HUDEP-2 (cell line): ENCODE measurements at regions not wholly inside any gene's neighbourhood (a gene's known extent, or its start where the extent isn't known, plus 50 kb on each side); places are given as distances from the start of the nearest gene placed in this dataset.
"Not testable (repeated sequence)": the region's sequence is repeated elsewhere in the genome, so short reads cannot be mapped to it uniquely, and the experiment has no call there.

Source experiments
- DNase-seq, 76 experiments: peaks; one replicate each; lab custom pipeline; 2025; ENCODE audit not compliant: unreplicated experiment in 76 of 76; lab: John Stamatoyannopoulos, UW

DNA sequence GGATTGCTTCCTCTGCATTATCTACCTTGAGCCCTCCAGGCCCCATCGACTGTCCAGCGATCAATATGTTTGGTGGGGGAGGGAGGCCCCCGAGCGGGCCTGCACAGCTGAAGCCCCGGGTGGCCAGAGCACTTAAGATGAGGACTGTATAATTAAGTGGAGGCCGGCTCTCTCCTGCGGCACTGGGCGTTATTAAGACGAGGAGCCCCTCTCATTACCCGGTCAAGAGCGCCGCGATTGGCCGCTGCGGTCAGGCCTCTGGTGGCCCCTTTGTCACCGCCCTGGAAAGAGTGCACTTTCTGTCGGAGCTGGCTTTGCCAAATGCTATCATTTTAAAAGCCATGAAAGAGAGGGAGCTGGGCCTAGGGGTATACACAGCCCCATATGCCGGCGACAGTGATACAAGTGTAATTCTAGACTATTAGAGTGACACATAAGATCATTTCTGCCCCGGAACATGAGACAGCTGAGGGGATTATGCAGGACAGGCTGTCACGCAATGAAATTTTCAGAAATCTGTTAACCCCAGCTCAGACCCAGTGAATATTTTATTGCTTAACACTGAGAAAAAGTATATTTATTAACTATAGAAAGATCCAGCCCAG, 106.3 kb upstream of the IRX1 start:
- DNase-seq: no peak

DNA sequence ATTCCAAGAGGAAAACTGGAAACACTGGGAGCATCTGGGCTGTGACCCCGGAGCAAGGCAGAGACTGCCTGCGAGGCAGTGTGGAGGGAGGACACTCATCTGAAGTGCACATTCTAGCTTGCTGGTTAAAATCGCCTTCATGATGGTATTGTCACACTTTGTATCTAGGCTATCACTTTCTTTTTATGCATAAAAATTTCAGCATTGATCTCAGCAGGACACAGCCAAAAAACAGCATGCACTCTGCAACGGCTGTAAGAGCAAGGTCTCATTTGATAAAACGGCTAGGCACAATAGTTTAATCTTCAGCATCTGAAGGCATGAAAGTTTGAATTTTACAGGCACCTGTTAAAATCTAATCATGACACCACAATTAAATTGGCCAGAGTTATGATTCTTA, 110.8 kb upstream of the IRX1 start:
- no peak for DNase-seq

DNA sequence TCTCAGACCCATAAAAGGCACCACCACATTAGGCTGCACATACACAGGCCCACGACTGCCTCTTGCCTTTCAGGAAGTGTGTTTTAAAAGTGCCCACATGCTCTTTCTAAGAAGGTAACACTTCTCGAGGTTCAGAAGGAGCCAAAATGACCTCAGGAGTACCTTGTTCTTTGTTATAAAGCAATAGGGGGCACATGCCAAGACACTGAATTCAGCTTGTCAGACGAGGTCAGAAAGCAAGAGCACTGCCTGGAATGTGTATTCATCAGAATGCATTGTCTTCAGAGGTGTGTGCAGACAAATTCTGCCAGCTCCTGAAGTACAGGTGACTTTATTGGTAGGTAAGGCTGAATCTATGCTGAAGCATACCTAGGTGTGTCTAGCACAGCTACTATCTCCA, 114.5 kb upstream of the IRX1 start:
- DNase-seq: no peak

DNA sequence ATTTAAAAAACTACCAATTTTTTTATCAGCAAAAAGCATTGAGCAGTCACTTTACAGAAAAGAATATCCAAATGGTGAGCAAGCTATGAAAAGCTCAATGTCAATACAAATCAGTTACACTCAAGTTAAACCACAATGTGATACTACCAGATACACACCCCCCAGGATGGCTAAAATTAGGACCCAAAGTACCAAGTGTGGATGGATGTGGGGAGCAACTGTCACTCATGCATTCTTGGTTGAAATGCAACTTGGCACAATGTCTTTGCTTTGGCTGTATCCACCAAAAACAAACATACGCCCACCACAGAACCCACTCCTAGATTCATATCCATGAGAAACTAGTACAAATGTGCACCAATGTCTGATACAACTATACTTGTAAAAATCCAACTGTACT, 120.0 kb upstream of the IRX1 start:
- DNase-seq: no peak

DNA sequence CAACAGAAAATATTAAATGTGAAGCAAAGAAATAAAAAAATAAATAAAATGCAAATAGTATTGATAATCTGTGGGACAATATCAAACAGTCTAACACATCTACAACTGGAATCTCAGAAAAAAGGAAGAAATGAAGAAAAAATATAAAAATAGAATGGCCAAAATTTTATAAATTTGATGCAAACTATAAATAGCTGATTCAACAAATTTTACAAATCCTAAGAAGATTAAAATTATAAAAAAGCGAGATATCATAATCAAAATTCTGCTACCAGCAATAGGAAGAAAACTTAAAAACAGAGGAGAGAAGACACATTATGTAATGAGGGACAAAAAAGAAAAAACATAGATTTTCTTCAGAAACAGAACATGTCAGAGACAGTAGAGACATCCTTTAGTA, 129.2 kb upstream of the IRX1 start:
- no peak for DNase-seq

DNA sequence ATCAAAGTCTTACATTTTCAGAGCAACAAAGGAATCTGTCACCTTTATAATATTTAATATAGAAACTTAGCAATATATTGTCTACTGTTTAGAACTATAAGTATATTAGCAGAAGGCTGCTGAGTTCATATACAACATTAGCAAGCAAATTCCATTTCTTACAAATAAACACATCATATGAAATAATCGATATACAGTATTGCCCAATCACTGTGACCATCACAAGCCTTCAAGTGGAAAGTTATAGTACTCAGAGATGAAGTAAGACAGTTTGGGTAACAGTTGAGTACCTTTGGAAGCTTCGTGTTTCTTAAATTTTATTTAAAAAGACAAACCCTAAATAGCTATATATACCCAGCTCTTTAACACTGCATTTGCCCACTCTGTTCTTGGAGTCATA, 135.2 kb upstream of the IRX1 start:
- no peak for DNase-seq

DNA sequence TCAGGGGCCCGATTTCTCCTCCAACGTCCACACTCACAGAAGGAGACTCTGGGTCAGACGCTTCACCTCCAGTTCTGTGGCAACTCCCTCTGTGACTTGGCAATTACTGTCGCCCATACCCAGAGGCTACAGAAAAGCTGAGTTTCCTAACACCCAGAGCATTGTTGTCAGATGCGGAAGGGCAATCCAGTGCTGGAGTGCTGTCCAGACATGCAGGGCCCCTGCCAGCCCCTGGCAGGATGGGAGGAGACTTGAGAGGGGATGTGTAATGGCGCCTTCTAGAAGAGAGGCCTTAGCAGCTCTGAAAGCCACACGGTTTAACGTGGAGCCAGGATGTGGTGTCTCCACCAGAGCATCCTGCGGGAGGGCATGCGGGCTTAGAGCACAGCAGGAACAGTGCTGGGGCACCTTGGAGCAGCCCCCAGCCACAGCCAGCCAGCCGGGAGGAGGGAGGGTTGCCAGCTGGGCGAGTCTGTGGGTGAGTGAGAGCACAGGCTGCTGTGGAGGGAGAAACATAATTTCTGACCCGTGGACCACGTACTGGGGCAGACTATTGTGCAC, 139.4 kb upstream of the IRX1 start:
- no peak for DNase-seq

DNA sequence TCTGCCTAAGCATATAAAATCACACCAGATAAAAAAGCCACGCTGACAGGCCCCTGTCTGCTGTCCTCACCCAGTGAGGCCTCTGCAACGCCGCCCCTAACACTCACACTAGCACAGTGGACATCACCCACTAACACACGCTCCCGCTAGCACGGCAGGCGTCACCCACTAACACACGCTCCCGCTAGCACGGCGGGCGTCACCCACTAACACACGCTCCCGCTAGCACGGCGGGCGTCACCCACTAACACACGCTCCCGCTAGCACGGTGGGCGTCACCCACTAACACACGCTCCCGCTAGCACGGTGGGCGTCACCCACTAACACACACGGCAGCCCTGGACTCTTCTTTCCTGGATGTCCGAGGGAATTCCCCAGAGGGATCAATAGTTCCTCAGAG, 141.6 kb upstream of the IRX1 start:
- DNase-seq: not testable (repeated sequence)

DNA sequence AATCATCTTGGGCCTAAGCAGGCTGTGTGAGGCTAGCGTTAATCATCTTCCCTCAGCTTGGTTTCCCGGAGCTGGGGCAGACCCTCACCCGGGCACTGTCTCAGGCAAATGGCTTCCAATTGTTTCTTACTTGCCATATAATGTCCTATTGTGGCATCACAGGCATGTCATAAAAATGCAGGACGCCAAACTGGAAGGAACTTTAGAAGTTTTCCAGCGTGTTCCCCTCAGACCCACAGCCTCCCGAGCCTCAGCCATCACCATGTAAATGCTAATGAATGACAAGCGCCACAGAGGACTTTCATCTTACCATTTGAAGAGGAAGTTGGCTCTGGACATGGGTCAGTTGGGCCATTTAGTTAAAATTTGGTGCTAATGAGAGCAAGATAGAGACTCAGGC, 143.0 kb upstream of the IRX1 start:
- no peak for DNase-seq

DNA sequence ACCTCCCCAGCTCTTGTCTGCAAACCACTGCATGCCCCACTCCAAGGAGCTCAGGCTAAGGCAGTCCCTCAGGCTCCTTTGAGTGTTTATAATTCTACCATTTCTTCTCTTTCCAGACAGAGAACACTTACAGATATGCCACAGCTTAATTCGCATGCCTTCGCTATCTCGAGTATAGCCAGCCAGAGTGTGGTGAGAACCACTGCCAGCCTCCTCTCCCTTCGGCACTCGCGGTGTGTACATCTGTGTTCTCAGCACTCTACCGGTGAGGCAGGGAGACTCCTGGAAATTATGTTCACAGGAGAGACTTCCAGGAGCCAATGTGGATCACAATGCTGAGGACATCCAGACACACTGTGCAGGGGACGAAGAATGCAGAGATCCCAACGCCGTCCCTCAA, 143.7 kb upstream of the IRX1 start:
- DNase-seq: no peak

DNA sequence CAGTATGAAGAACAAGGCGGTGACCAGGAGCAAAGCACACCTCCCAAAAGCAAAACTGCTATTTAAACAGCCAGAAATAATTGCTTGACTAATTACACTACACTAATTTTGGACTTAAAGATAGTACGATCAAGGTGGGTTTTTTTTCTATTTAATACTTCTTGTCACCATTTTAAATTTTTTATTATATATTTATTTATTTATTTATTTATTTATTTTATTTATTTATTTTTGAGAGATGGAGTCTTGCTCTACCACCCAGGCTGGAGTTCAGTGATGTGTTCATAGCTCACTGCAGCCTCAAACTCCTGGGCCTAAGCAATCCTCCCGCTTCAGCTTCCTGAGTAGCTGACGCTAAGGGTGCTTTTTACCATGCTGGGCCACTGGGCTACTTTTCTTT, 146.2 kb upstream of the IRX1 start:
- no peak for DNase-seq

DNA sequence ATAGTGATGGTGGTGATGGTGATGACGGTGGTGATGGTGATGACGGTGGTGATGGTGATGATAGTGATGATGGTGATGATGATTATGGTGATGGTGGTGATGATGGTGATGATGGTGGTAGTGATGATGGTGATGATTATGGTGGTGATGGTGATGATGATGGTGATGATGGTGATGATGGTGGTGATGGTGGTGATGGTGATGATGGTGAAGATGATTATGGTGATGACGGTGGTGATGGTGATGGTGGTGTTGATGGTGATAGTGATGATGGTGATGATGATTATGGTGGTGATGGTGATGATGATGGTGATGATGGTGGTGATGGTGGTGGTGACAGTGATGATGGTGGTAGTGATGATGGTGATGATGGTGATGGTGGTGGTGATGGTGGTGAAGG, 149.2 kb upstream of the IRX1 start:
- DNase-seq: no peak

DNA sequence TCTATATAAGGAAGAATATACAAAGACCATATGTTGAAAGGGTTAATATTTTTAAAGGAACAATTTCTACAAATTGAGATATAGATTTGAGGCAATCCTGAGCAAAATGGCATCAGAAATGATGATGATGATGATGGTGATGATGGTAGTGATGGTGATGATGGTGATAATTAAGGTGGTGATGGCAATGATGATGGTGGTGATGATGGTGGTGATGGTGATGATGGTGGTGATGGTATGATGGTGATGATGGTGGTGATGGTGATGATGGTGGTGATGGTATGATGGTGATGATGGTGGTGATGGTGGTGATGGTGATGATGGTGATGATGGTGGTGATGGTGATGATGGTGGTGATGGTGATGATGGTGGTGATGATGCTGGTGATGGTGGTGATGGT, 150.1 kb upstream of the IRX1 start:
- not testable (repeated sequence) for DNase-seq

DNA sequence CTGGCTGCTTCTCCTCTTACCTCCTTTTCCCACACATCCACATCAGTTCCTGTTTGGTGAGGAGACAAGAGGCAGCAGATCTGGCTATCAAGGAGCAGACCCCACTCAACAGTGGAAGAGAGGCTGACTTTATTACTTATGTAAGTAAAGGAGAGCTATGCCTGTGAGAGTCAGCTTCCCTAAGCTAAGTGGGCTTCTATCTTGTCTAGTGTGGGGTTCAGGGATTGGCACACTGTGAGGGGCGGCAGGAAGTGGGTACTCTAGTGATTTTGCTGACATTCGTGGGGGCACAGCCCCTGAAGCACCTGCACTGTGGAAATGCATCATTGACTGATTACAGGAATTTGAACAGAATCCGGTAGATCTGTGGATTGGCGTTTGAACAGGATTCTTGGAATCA, 163.5 kb upstream of the IRX1 start:
- DNase-seq: no peak

DNA sequence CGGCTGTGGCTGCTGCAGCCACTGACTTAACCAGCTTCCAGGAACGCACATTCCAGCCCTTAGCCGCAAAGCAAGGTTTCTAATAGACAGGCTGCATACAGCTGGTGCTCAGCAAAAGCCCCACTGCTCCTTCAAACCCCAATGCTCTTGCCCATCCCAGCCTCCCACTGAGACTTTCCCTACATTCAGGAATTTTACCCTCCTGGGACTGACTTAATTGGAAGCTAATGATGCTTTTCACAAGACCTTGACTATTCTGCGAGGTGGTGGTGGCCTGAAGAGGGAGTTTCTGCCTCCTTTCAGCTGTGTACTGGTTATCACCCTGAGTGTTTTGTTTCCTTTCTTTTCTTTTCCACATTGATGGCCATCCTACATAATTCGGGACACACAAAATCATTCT, 164.9 kb upstream of the IRX1 start:
- DNase-seq: no peak

DNA sequence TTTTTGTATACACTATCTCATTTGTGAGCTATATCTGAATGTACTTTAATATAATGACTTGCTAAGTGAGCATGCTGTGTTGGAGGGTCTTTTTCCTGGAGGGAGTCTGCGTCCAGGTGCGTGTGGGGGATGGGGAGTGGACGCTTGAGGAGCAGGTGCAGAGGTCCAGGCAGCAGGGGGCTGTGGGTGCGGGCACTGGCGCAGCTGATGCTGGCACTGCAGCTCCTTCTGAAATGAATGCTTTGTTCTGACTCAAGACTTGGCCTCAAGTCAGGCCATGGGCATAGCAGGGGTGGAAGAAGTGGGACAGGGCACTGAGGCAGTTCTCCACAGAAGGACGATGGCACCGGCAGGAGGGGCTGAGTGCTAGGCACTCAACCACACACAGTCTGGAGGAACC, 165.7 kb upstream of the IRX1 start:
- no peak for DNase-seq

DNA sequence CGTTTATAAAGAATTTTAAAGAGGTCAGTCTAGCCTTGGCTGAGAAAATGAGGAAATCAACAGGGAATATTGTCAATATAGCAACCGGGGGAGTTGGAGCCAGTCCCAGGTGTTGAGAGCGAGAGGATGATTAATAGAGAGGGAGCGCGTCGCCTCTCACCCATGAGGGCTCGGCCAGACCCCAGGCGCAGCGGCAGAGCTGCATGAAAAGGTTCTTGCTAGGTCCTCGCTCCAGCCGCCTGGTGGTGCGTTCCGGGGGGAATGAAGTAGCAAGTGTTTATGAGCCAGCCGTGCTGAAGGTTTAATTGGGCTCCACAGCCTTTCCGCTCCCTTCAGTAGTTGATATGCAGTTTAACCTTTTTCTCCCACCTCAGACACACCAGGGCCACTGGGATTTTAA, 167.3 kb upstream of the IRX1 start:
- no peak for DNase-seq

DNA sequence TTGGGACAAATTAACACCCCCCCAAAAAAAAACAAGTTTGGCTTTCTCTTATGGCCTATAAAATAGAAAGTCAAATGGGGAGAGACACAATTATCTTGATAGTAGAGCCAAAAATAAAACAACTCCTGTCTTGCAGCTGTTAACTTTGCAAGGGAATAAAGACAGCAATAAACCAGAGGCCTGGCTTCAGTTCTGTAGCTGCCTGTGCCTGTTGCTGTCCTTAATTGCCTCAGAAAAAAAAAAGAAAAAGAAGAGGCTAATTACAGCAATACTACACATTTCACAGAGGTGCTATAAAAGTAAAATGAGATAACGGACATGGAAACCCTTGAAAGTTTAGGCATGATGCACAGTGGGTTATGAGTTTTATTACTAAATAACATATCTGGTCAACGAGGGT, 170.7 kb upstream of the IRX1 start:
- DNase-seq: no peak

DNA sequence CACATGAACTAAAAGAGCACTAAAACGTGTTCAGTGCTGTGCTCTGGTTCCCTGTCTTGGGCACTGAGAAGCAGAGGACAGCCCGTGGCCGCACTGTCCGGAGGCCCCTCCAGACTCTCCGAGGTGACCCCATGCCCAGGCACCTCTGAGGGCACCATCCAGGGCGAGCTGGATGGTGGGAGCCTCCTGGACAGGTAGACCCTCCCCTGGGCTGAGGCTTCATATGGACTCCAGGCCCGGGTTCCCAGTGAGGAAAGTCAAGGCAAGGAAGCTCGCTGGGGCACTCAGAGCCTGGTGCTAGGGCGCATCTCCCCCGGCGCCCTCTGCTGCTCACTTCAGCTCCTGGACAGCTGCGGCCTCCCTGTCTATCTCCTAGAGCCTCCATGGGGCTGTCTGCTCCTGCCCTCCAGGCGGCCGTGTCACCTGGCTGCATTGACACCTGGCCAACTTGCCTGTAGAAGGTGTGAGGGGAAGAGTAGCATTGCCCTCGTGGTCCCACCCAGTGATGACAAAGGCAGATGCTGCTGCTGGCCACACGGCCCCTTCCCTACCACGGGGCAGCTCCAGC, 178.2 kb upstream of the IRX1 start:
- DNase-seq: no peak

DNA sequence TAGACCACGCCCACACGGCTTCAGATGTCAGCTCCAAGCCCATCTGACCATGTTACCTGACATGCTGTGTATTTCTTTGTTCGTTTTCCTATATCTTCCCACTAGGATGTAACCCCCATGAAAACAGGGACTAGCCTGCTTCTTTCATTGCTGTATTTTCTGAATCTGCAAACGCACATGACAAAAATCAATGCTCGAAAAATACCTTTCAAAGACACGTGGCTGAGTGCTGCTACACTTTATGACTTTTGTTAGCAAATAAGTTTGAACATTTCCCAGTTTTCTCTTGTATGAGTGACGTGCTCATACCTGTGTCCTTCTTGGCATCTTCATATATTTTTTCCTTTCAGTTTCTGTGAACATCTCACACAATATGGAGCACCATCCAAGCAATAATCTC, 181.3 kb upstream of the IRX1 start:
- DNase-seq: no peak

DNA sequence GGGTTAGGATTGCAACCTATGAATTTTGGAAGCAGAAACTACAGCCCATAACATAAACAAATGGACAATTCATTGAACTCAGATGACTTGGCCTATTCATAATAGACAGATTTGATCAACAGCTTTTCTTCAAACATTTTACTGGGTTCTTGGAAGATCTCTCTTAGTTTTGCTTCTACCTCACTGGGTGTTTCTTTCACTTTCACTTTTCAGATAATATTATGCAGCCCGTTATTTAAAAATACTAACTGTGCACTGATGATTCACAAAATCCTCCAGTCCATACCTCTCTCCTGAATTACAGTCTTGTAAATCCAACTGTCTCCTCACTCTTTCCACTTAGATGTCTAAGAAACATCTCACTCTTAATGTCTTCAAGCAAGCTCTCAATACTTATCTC, 183.5 kb upstream of the IRX1 start:
- no peak for DNase-seq

DNA sequence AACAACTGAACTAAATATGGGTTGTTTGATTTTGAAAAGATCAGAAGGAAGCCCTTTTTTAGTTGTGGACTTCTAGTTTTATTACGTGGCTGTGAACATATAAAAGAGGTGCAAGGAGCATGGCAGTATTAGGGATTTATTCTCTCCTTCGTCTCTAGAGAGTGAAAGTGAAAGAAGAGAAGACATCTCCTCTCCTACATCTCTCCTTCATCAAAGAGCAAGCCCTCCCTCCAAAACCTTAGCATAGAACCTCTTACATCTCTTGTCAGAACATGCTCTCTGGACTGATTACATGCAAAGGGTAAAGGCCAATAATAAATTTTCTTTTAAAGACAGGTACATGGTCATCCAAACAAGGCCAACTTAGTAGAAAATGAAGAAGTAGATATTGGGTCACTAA, 184.3 kb upstream of the IRX1 start:
- no peak for DNase-seq

DNA sequence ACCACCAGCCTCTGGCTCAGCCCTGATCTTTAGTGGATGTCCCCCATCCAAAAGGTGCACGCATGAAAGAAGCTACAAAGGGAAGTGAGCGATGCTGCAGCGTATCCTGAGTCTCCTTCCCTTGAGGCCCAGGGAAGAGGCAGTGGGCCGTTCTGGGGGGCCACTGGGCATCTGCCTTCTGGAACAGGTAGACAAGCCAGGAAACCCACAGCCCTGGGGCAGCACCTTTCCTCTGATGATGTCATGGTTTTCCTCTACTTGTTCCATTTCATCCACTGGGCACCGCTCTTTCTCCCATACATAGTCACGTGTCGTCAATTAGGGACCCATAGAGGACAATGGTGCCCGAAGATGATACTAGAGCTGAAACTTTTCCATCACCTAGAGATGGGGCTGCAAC, 194.0 kb upstream of the IRX1 start:
- DNase-seq: no peak
